NT2/D1 (cell line): ENCODE measurements at regions not wholly inside any gene's neighbourhood (a gene's known extent, or its start where the extent isn't known, plus 50 kb on each side); places are given as distances from the start of the nearest gene placed in this dataset.

Experiments
- SUZ12 ChIP-seq: IDR thresholded peaks from 2 replicates; pipeline ENCODE4 v1.6.1; 2011; ENCODE audit not compliant: insufficient read length, insufficient read depth; ENCODE audit errors: extremely low read depth
- YY1 ChIP-seq: IDR thresholded peaks from 2 replicates; pipeline ENCODE4 v1.6.1; 2011; ENCODE audit not compliant: insufficient read length, insufficient read depth
- ZNF274 ChIP-seq: IDR thresholded peaks from 2 replicates; pipeline ENCODE4 v1.6.1; 2011; ENCODE audit warnings: mild to moderate bottlenecking, low read depth, low read length

DNA sequence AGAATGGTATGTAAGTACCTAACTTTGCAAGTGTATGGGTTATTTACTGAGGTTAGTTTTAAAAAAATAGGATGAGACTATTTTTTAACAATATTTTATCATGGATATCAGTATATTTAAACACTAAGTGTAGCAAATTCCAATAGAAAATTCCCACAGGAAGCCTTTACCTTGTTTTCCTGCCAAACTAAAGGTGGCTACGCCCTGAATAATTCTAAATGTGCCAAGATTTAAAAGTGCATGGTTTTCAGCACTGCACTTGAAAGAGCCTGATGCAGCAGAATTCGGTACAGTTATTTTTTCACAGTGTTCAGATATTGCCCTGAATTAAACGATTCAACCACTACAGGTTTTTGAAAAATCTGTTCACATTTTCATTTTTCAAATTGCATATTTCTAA is 1622.8 kb upstream of the B3GALT2 start:
- TF ChIP-seq YY1 (no peak), ZNF274 (no peak), SUZ12 (no peak)
